Esophagus muscularis mucosa (tissue), 4 donors: ENCODE measurements at regions not wholly inside any gene's neighbourhood (a gene's known extent, or its start where the extent isn't known, plus 50 kb on each side); places are given as distances from the start of the nearest gene placed in this dataset.

ENCODE experiments used
- DNase-seq: peaks from one replicate; pipeline ENCODE4 v3.0.0-alpha.2; 2017; ENCODE audit errors: extremely low spot score
- H3K27ac ChIP-seq, 4 donors: fragments of 200-600 bp; sonication (generic); replicated peaks in 1 of 4; 1 replicate in 3 of 4; 2 replicates in 1 of 4; pipeline ENCODE4 v1.5.1; 2016 to 2019; ENCODE audit warnings: mild to moderate bottlenecking in 1 of 4
- H3K27me3 ChIP-seq, 4 donors: fragments of 200-600 bp; sonication (generic); one replicate each; pipeline versions ENCODE4 v1.5.1 to v1.6.0; 2016 to 2019
- H3K36me3 ChIP-seq, 4 donors: fragments of 200-600 bp; sonication (generic); one replicate each; pipeline ENCODE4 v1.5.1; 2016 to 2019
- H3K4me1 ChIP-seq, 4 donors: fragments of 200-600 bp; sonication (generic); one replicate each; pipeline ENCODE4 v1.5.1; 2016 to 2019
- H3K4me3 ChIP-seq, 4 donors: fragments of 200-600 bp; sonication (generic); 1 replicate in 2 of 4; 2 replicates in 2 of 4; pipeline ENCODE4 v1.5.1; 2016 to 2019; ENCODE audit warnings: mild to moderate bottlenecking in 4 of 4, moderate library complexity in 1 of 4
- H3K9me3 ChIP-seq, 4 donors: fragments of 200-600 bp; sonication (generic); 1 replicate in 3 of 4; 2 replicates in 1 of 4; pipeline ENCODE4 v1.5.1; 2016 to 2019
- CTCF ChIP-seq, 3 experiments: fragments of 200-600 bp in 2 of 3; fragments of 450-650 bp in 1 of 3; sonication (generic) in 2 of 3; IDR thresholded peaks; one replicate each; pipeline ENCODE4 v1.5.1; 2017 to 2019; ENCODE audit warnings: antibody characterized with exemption in 3 of 3, mild to moderate bottlenecking in 2 of 3, moderate library complexity in 1 of 3
- EP300 ChIP-seq: sonication (generic); formaldehyde crosslinking; IDR thresholded peaks from one replicate; pipeline ENCODE4 v1.6.1; 2017; ENCODE audit warnings: antibody characterized with exemption
- POLR2A ChIP-seq: fragments of 450-650 bp; IDR thresholded peaks from one replicate; pipeline ENCODE4 v1.6.1; 2017; ENCODE audit warnings: antibody characterized with exemption, moderate library complexity, mild to moderate bottlenecking, low read depth
- POLR2AphosphoS5 ChIP-seq, 2 donors: sonication (generic); formaldehyde crosslinking; IDR thresholded peaks; one replicate each; pipeline ENCODE4 v1.6.1; 2017; ENCODE audit warnings: antibody characterized with exemption in 2 of 2
- WGBS: methylation state at CpG from one replicate; pipeline ENCODE4 v1.1.5; 2018; 5-methylcytosine and 5-hydroxymethylcytosine counted together
- intact Hi-C: fragments of 100-400 bp; cut with DNase I; formaldehyde crosslinking; loops from one replicate; pipeline ENCODE4 v1.15.1; 2023

GRCh38 chr5:3382782-3383181, 212.8 kb upstream of the IRX1 start:
- Histone ChIP-seq H3K4me1 (no peaks in the 10 kb centered on the region), H3K27me3 (no peaks in the 10 kb centered on the region), H3K36me3 (no peaks in the 10 kb centered on the region), H3K27ac (no peak overlapping the region), H3K4me3 (no peak overlapping the region), H3K9me3 (peaks cover 0 to 3% (median 0%) of the 10 kb centered on the region in 4 donors)
- 62% methylated on average over 9 of the region's 9 CpGs for WGBS
- TF ChIP-seq CTCF (IDR thresholded peaks at IDR 0.05) (no peak), POLR2A (no peak), EP300 (no peak)
- DNase-seq = peak; percentile 57
- intact Hi-C loops = no loop called here

GRCh38 chr5:3382151-3382550, 213.5 kb upstream of the IRX1 start:
- no peak for TF ChIP-seq POLR2AphosphoS5 (IDR thresholded peaks at IDR 0.05)
- peak; percentile 75 for DNase-seq
- H3K27ac ChIP-seq = no peak overlapping the region
- peaks cover 0 to 3% (median 0%) of the 10 kb centered on the region in 4 donors for H3K9me3 ChIP-seq
- H3K36me3 ChIP-seq = no peaks in the 10 kb centered on the region
- intact Hi-C loops = no loop called here
- no peak overlapping the region for H3K4me3 ChIP-seq
- no peaks in the 10 kb centered on the region for H3K27me3 ChIP-seq
- 85% methylated on average over 10 of the region's 10 CpGs for WGBS
- H3K4me1 ChIP-seq = no peaks in the 10 kb centered on the region

GRCh38 chr5:3381206-3381825, 214.3 kb upstream of the IRX1 start:
- Histone ChIP-seq H3K36me3 (no peaks in the 10 kb centered on the region), H3K27me3 (no peaks in the 10 kb centered on the region), H3K9me3 (peaks cover 0 to 3% (median 0%) of the 10 kb centered on the region in 4 donors), H3K4me3 (no peak overlapping the region), H3K4me1 (no peaks in the 10 kb centered on the region), H3K27ac (no peak overlapping the region)
- TF ChIP-seq POLR2A (no peak), POLR2AphosphoS5 (IDR thresholded peaks at IDR 0.05) (no peak)
- DNase-seq = peak; percentile 90
- intact Hi-C loops = no loop called here
- 54% methylated on average over 5 of the region's 15 CpGs for WGBS

GRCh38 chr5:3380689-3381088, 214.9 kb upstream of the IRX1 start:
- no peak for TF ChIP-seq EP300
- no peak for TF ChIP-seq CTCF (IDR thresholded peaks at IDR 0.05)
- TF ChIP-seq POLR2A = no peak
- TF ChIP-seq POLR2AphosphoS5 (IDR thresholded peaks at IDR 0.05) = no peak
- 88% methylated on average over 3 of the region's 3 CpGs for WGBS
- Histone ChIP-seq H3K36me3 (no peaks in the 10 kb centered on the region), H3K4me1 (no peaks in the 10 kb centered on the region), H3K4me3 (no peak overlapping the region), H3K9me3 (peaks cover 0 to 3% (median 0%) of the 10 kb centered on the region in 4 donors), H3K27ac (no peak overlapping the region), H3K27me3 (no peaks in the 10 kb centered on the region)
- intact Hi-C loops = no loop called here
- DNase-seq = peak; percentile 81

- peaks cover 0 to 21% (median 10%) of the 10 kb centered on the region in 4 donors for H3K9me3 ChIP-seq
- WGBS = 84% methylated on average over 5 of the region's 5 CpGs
- H3K36me3 ChIP-seq = no peaks in the 10 kb centered on the region
- intact Hi-C loops = no loop called here
- no peaks in the 10 kb centered on the region for H3K27me3 ChIP-seq
- H3K27ac ChIP-seq = no peak overlapping the region
- no peaks in the 10 kb centered on the region for H3K4me1 ChIP-seq
- TF ChIP-seq POLR2AphosphoS5 (IDR thresholded peaks at IDR 0.05) (no peak), POLR2A (no peak), CTCF (IDR thresholded peaks at IDR 0.05) (no peak), EP300 (no peak)
- H3K4me3 ChIP-seq = no peak overlapping the region
- DNase-seq = no peak
These were observed 217.8 kb upstream of the IRX1 start for GRCh38 chr5:3377831-3378230.

- no peak for DNase-seq
- TF ChIP-seq POLR2A = no peak
- TF ChIP-seq POLR2AphosphoS5 (IDR thresholded peaks at IDR 0.05) = no peak
- TF ChIP-seq CTCF (IDR thresholded peaks at IDR 0.05) = no peak
- no peak for TF ChIP-seq EP300
- 93% methylated on average over 8 of the region's 8 CpGs for WGBS
These were observed 218.5 kb upstream of the IRX1 start for GRCh38 chr5:3377176-3377575.

More at GRCh38 chr5:3377176-3377575, 218.5 kb upstream of the IRX1 start:
- H3K4me3 ChIP-seq = no peak overlapping the region
- intact Hi-C loops = no loop called here
- no peaks in the 10 kb centered on the region for H3K27me3 ChIP-seq
- H3K9me3 ChIP-seq = peaks cover 0 to 27% (median 17%) of the 10 kb centered on the region in 4 donors
- no peaks in the 10 kb centered on the region for H3K4me1 ChIP-seq
- H3K36me3 ChIP-seq = no peaks in the 10 kb centered on the region
- H3K27ac ChIP-seq = no peak overlapping the region
